Transverse colon (tissue), 4 donors: ENCODE measurements at regions not wholly inside any gene's neighbourhood (a gene's known extent, or its start where the extent isn't known, plus 50 kb on each side); places are given as distances from the start of the nearest gene placed in this dataset.

Experiments
- DNase-seq: peaks from one replicate; pipeline ENCODE4 v3.0.0-alpha.2; 2019
- H3K27ac ChIP-seq, 4 donors: fragments of 200-600 bp; sonication (generic); 2 replicates each; pipeline ENCODE4 v1.5.1; 2016 to 2018; ENCODE audit warnings: inconsistent platforms in 4 of 4
- H3K27me3 ChIP-seq: fragments of 200-600 bp; sonication (generic); 2 replicates; pipeline ENCODE4 v1.5.1; 2017; ENCODE audit warnings: inconsistent platforms
- H3K36me3 ChIP-seq, 4 donors: fragments of 200-600 bp; sonication (generic); 2 replicates each; pipeline ENCODE4 v1.5.1; 2017 to 2019; ENCODE audit warnings: inconsistent platforms in 4 of 4
- H3K4me1 ChIP-seq, 4 donors: fragments of 200-600 bp; sonication (generic); 2 replicates each; pipeline ENCODE4 v1.5.1; 2017 to 2020; ENCODE audit warnings: inconsistent platforms in 4 of 4
- H3K4me3 ChIP-seq, 4 donors: fragments of 200-600 bp; sonication (generic); 1 replicate in 1 of 4; 2 replicates in 3 of 4; pipeline versions ENCODE4 v1.5.1 to v1.6.1; 2017 to 2019; ENCODE audit warnings: inconsistent platforms in 4 of 4
- H3K9me3 ChIP-seq, 2 donors: fragments of 200-600 bp; sonication (generic); 2 replicates each; pipeline ENCODE4 v1.5.1; 2017 to 2019; ENCODE audit warnings: inconsistent platforms in 2 of 2
- EP300 ChIP-seq: sonication (generic); formaldehyde crosslinking; IDR thresholded peaks from one replicate; pipeline ENCODE4 v1.6.1; 2017; ENCODE audit warnings: antibody characterized with exemption, low read depth
- POLR2A ChIP-seq: fragments of 450-650 bp; IDR thresholded peaks from one replicate; pipeline ENCODE4 v1.6.1; 2016; ENCODE audit warnings: antibody characterized with exemption, mild to moderate bottlenecking, moderate library complexity
- POLR2AphosphoS5 ChIP-seq, 3 donors: sonication (generic); formaldehyde crosslinking; IDR thresholded peaks; one replicate each; pipeline ENCODE4 v1.6.1; 2016; ENCODE audit warnings: antibody characterized with exemption in 3 of 3
- WGBS, 2 donors: methylation state at CpG; one replicate each; pipeline ENCODE4 v1.1.5; 2018; ENCODE audit warnings: low coverage in 1 of 2; 5-methylcytosine and 5-hydroxymethylcytosine counted together
- in situ Hi-C, 4 donors: fragments of 200-750 bp; cut with MboI; loops; one replicate each; pipeline versions ENCODE4 v1.15.0 to v1.15.1; 2017; ENCODE audit warnings: low sequenced_read_pairs in 3 of 4, low pct_ligation_motif_present in 1 of 4, low pct_unique_long_range_greater_than_20kb in 1 of 4
- intact Hi-C: fragments of 100-400 bp; cut with DNase I; formaldehyde crosslinking; loops from one replicate; pipeline ENCODE4 v1.15.1; 2023; ENCODE audit warnings: low total_unique reads
- TF ChIP-seq, protein P1 (sequence below), 5 experiments: fragments of 200-600 bp in 3 of 5; fragments of 450-650 bp in 2 of 5; sonication (generic) in 3 of 5; IDR thresholded peaks; 1 replicate in 2 of 5; 2 replicates in 3 of 5; pipeline ENCODE4 v1.5.1; 2016 to 2017; ENCODE audit warnings: antibody characterized with exemption in 5 of 5, inconsistent platforms in 3 of 5, mild to moderate bottlenecking in 2 of 5, moderate library complexity in 1 of 5

DNA sequence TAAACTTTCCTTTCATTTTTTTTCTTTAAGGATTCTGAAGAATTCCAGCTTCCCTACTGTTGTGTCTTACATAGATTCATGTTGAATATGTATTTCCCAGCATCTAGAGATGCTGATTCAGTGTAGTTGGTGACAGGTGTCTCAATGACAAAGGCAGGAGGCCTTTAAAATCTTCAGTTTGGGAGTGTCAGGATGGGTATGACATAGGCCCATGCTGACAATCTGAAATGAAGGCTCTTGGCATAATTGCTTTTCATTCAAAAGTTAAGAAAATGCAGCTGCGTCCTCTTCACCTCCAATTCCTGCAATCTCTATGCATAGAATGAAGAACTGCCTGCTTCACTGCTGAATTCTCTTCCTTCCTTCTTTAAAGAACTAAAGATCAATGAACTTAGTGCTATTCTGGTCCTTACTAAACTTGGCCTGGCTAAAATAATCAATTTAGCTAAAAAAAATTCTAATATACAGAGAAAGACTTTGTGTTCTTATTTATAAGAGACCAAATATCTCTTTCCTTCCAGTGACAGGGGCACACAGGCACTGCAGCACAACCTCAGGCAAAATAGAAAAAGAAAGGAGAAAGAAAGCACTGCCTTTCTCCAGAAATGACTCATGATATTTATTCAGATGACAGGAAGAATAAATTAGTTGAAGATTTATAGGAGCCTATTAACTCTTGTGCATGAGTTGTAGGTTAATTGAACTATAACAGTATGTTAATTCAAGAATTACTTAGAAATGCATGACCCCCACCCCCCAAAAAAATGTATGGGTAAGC lies 152.6 kb upstream of the GBE1 start:
- intact Hi-C loops (no loop called here), in situ Hi-C loops (no loop called here)
- Histone ChIP-seq H3K36me3 (no peaks in the 10 kb centered on the region), H3K27ac (no peak overlapping the region), H3K27me3 (no peaks in the 10 kb centered on the region), H3K4me1 (no peaks in the 10 kb centered on the region), H3K4me3 (no peak overlapping the region), H3K9me3 (no peaks in the 10 kb centered on the region)
- DNase-seq, result no peak
- WGBS, 2 donors, result 50 to 86% methylated on average over 1 of the region's 1 CpG
- no peak for TF ChIP-seq POLR2A
- TF ChIP-seq POLR2AphosphoS5 (IDR thresholded peaks at IDR 0.05), result no peak
- TF ChIP-seq, protein P1, sequence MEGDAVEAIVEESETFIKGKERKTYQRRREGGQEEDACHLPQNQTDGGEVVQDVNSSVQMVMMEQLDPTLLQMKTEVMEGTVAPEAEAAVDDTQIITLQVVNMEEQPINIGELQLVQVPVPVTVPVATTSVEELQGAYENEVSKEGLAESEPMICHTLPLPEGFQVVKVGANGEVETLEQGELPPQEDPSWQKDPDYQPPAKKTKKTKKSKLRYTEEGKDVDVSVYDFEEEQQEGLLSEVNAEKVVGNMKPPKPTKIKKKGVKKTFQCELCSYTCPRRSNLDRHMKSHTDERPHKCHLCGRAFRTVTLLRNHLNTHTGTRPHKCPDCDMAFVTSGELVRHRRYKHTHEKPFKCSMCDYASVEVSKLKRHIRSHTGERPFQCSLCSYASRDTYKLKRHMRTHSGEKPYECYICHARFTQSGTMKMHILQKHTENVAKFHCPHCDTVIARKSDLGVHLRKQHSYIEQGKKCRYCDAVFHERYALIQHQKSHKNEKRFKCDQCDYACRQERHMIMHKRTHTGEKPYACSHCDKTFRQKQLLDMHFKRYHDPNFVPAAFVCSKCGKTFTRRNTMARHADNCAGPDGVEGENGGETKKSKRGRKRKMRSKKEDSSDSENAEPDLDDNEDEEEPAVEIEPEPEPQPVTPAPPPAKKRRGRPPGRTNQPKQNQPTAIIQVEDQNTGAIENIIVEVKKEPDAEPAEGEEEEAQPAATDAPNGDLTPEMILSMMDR (IDR thresholded peaks at IDR 0.05), result no peak
- no peak for TF ChIP-seq EP300

DNA sequence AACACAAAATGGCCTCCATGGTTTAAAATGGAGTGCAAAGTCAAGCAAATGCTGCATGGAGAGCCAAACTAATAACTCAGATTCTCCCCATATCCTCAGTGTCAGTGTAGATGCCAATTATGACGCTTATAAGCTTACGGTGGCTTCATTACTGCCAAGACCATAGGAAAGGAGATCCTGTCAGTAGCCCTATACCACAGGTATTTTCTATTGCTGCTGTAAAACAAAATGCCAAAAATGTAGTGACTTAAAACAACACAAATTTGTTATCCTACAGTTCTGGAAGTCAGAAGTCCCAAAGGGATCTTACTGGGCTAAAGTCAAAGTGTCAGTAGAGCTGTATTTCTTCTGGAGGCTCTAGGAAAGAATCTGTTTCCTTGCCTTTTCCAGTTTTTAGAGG lies 149.8 kb upstream of the GBE1 start:
- Histone ChIP-seq H3K4me3 (no peak overlapping the region), H3K36me3 (no peaks in the 10 kb centered on the region), H3K9me3 (no peaks in the 10 kb centered on the region), H3K27me3 (no peaks in the 10 kb centered on the region), H3K27ac (no peak overlapping the region), H3K4me1 (no peaks in the 10 kb centered on the region)
- 91% methylated on average over 2 of the region's 2 CpGs; no CpG with 5 or more reads in 1 of the 2 donors for WGBS, 2 donors
- DNase-seq, result no peak
- TF ChIP-seq EP300 (no peak), POLR2A (no peak), POLR2AphosphoS5 (IDR thresholded peaks at IDR 0.05) (no peak)
- TF ChIP-seq, protein P1 (IDR thresholded peaks at IDR 0.05), result no peak
- intact Hi-C loops (no loop called here), in situ Hi-C loops (no loop called here)

DNA sequence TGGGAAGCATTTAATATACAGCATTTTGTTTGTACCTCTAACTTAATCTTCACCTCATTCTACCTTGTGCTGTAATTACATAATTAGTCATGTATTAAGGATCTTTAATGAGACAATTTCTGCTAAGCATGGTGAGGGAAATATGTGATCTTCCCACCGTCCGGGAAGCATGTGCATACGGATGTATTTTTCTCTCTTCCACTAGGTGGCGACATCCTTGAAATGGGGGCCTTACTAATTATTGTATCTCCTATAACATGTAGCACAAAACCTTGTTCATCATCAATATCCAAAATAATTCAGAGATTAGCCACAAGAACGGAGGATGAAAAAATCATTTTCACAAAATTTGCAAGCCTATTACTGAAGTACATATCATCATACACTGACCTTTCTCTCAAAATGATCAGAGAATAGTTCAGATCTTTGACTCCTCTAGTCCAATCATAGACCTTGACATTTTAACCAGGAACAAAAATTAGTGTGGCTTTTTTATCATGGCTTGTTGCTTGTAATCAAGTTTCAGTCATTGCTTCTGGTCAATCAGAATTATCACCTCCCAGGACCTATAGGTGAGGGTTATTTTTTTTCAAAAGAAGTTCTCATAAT lies 148.9 kb upstream of the GBE1 start:
- TF ChIP-seq, protein P1 (IDR thresholded peaks at IDR 0.05), result peak; percentile 41 to 71 (median 55)
- TF ChIP-seq POLR2A (no peak), EP300 (no peak)
- H3K36me3 ChIP-seq, result no peaks in the 10 kb centered on the region

DNA sequence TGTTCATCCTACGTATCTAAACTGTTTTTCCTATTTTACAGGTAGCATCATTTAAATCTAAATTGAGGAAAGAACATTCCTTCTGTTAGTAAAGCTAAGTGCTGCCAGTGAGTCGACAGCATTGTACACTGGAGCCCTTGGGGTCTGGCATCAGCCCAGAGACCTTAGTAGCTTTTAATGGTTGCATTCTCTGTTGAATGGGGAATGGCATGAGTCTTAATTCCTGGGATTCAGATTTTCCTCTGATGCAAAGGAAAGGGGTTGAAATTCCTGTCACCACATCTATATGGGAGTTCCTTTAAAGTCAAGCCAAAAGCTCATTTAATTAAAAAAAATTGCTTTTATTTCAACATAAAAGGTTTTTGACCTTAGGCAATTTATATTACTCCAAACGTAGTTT lies 148.4 kb upstream of the GBE1 start:
- H3K27me3 ChIP-seq, result no peaks in the 10 kb centered on the region
- H3K4me1 ChIP-seq, result no peaks in the 10 kb centered on the region
- intact Hi-C loops, result no loop called here
- no peak overlapping the region for H3K4me3 ChIP-seq
- H3K36me3 ChIP-seq, result no peaks in the 10 kb centered on the region
- no peak overlapping the region for H3K27ac ChIP-seq
- TF ChIP-seq, protein P1 (IDR thresholded peaks at IDR 0.05), result no peak
- TF ChIP-seq POLR2A (no peak), POLR2AphosphoS5 (IDR thresholded peaks at IDR 0.05) (no peak), EP300 (no peak)
- H3K9me3 ChIP-seq, result no peaks in the 10 kb centered on the region
- DNase-seq, result no peak
- WGBS, 2 donors, result 57 to 59% methylated on average over 3 of the region's 3 CpGs
- in situ Hi-C loops, result no loop called here

More for the DNA sequence above, 148.9 kb upstream of the GBE1 start:
- Histone ChIP-seq H3K27me3 (no peaks in the 10 kb centered on the region), H3K4me3 (no peak overlapping the region), H3K4me1 (no peaks in the 10 kb centered on the region), H3K9me3 (no peaks in the 10 kb centered on the region), H3K27ac (no peak overlapping the region)
- no peak for DNase-seq
- in situ Hi-C loops (no loop called here), intact Hi-C loops (no loop called here)
- WGBS, 2 donors, result 7 to 9% methylated on average over 3 to 5 of the region's 5 CpGs
